ENCODE measurements at regions not wholly inside any gene's neighbourhood (a gene's known extent, or its start where the extent isn't known, plus 50 kb on each side); places are given as distances from the start of the nearest gene placed in this dataset.

- FAIRE-seq, result no peak
- Histone ChIP-seq H3K9me1 (ENCODE audit: control insufficient read depth, extremely low read depth, insufficient read depth, low read length) (no peaks in the 10 kb centered on the region), H2AFZ (ENCODE audit: control insufficient read depth, low read length) (no peak overlapping the region), H4K20me1 (ENCODE audit: control insufficient read depth, extremely low read depth, insufficient read depth, low read length) (no peaks in the 10 kb centered on the region), H3K79me2 (ENCODE audit: control insufficient read depth, insufficient read depth, low read length) (no peaks in the 10 kb centered on the region), H3K9me3 (ENCODE audit: control insufficient read depth, low read depth, low read length) (no peaks in the 10 kb centered on the region), H3K27me3 (ENCODE audit: control insufficient read depth, extremely low read depth, insufficient read depth, low read length) (no peaks in the 10 kb centered on the region), H3K4me3 (ENCODE audit: control insufficient read depth in 2 of 3, extremely low read depth in 1 of 3, insufficient read depth in 2 of 3, low read depth in 1 of 3, low read length in 3 of 3) (no peak overlapping the region), H3K4me2 (ENCODE audit: control insufficient read depth, extremely low read depth, insufficient read depth, low read depth, low read length) (no peak overlapping the region), H3K9ac (ENCODE audit: control insufficient read depth, extremely low read depth, insufficient read depth, low read length) (no peak overlapping the region), H3K4me1 (ENCODE audit: control insufficient read depth, extremely low read depth, insufficient read depth, low read length) (peaks cover 13% of the 10 kb centered on the region), H3K36me3 (ENCODE audit: control insufficient read depth in 2 of 2, extremely low read depth in 1 of 2, insufficient read depth in 2 of 2, low read length in 2 of 2) (no peaks in the 10 kb centered on the region), H3K27ac (ENCODE audit: control insufficient read depth, insufficient read depth, low read length) (no peak overlapping the region)
- no peak for TF ChIP-seq CTCF (optimal IDR thresholded peaks at IDR 0.05 in 1 of 3, IDR thresholded peaks at IDR 0.05 in 1 of 3, conservative IDR thresholded peaks at IDR 0.05 in 1 of 3; ENCODE audit: extremely low read depth in 1 of 3, insufficient read depth in 2 of 3, low read length in 3 of 3)
- TF ChIP-seq EZH2 (IDR thresholded peaks at IDR 0.05; ENCODE audit: low read length), result no peak
- dilution Hi-C loops (cut with MboI; ENCODE audit: extremely low pct_ligation_motif_present, low sequenced_read_pairs), result no loop called here
- DNase-seq (ENCODE audit: low read depth, low spot score), result no peak
Measured at GRCh38 chr12:83758888-83759631, 1072.4 kb downstream of the TMTC2 start.

GRCh38 chr12:83753904-83754303 lies 1067.2 kb downstream of the TMTC2 start:
- Histone ChIP-seq H3K79me2 (ENCODE audit: control insufficient read depth, insufficient read depth, low read length) (no peaks in the 10 kb centered on the region), H3K36me3 (ENCODE audit: control insufficient read depth in 2 of 2, extremely low read depth in 1 of 2, insufficient read depth in 2 of 2, low read length in 2 of 2) (no peaks in the 10 kb centered on the region), H3K27me3 (ENCODE audit: control insufficient read depth, extremely low read depth, insufficient read depth, low read length) (no peaks in the 10 kb centered on the region), H3K4me2 (ENCODE audit: control insufficient read depth, extremely low read depth, insufficient read depth, low read depth, low read length) (no peak overlapping the region), H3K9me3 (ENCODE audit: control insufficient read depth, low read depth, low read length) (no peaks in the 10 kb centered on the region), H3K27ac (ENCODE audit: control insufficient read depth, insufficient read depth, low read length) (no peak overlapping the region), H3K9me1 (ENCODE audit: control insufficient read depth, extremely low read depth, insufficient read depth, low read length) (no peaks in the 10 kb centered on the region), H2AFZ (ENCODE audit: control insufficient read depth, low read length) (no peak overlapping the region), H3K9ac (ENCODE audit: control insufficient read depth, extremely low read depth, insufficient read depth, low read length) (no peak overlapping the region), H3K4me3 (ENCODE audit: control insufficient read depth in 2 of 3, extremely low read depth in 1 of 3, insufficient read depth in 2 of 3, low read depth in 1 of 3, low read length in 3 of 3) (no peak overlapping the region), H3K4me1 (ENCODE audit: control insufficient read depth, extremely low read depth, insufficient read depth, low read length) (peaks cover 3% of the 10 kb centered on the region), H4K20me1 (ENCODE audit: control insufficient read depth, extremely low read depth, insufficient read depth, low read length) (no peaks in the 10 kb centered on the region)
- DNase-seq (ENCODE audit: low read depth, low spot score) (no peak), FAIRE-seq (no peak)
- TF ChIP-seq EZH2 (IDR thresholded peaks at IDR 0.05; ENCODE audit: low read length), result no peak
- TF ChIP-seq CTCF (optimal IDR thresholded peaks at IDR 0.05 in 1 of 3, IDR thresholded peaks at IDR 0.05 in 1 of 3, conservative IDR thresholded peaks at IDR 0.05 in 1 of 3; ENCODE audit: extremely low read depth in 1 of 3, insufficient read depth in 2 of 3, low read length in 3 of 3), result no peak
- dilution Hi-C loops (cut with MboI; ENCODE audit: extremely low pct_ligation_motif_present, low sequenced_read_pairs), result no loop called here

Measured in keratinocyte (primary cell).